ENCODE measurements at regions not wholly inside any gene's neighbourhood (a gene's known extent, or its start where the extent isn't known, plus 50 kb on each side); places are given as distances from the start of the nearest gene placed in this dataset.

DNA sequence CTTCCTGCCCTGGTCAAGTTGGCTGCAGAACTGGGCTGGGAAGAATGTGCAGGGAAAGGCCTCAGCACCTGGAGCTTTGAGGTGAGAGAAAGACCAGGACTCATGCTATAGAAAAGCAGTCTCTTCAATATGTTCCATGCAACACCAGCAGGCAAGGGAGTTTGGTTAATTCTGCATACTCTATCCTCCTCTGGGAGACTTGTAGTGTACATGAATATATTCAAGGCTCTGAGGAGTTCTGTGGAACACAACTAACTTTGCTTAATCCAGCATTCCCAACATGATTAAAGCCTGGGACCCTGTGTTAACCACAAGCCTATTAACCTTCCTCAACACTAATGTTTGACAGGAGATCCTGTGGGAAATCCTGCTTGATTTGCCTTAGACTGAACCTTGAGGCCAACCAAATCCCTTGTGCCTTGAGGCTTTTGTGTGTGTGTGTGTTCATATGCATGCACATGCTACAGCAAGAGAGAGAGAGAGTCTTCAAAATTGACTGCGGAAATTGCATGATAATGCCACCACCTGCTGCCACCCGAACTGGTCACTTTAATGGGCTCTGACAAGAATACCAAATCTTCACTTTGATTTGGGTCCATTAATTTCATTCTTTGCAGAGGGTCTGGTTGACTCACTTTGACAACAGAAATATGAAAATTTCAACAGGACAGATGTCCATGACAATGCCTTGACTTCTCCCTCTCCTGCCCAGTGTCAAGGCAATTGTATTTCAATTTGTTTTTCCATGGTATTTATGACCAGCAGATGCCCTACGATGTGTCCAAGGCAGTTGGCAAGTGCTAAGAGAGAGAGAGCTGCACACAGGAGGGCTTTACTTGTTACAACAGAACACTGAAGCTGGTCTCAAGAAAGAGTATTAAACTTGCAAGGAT lies 238.2 kb upstream of the ZBED5 start:
- no peaks in the 10 kb centered on the region for H3K36me3 ChIP-seq (ENCODE audit: insufficient read depth, low read length)
- TF ChIP-seq EZH2 (IDR thresholded peaks at IDR 0.05; ENCODE audit: insufficient read depth, low read length) (no peak), CTCF (IDR thresholded peaks at IDR 0.05; ENCODE audit: insufficient read depth, low read depth, low read length) (no peak)
- H2AFZ ChIP-seq (ENCODE audit: low read depth, low read length): no peak overlapping the region

GRCh38 chr11:11090495-11090894 lies 232.6 kb upstream of the ZBED5 start:
- Histone ChIP-seq H3K36me3 (ENCODE audit: insufficient read depth, low read length) (no peaks in the 10 kb centered on the region), H3K27ac (ENCODE audit: low read depth, low read length) (no peak overlapping the region), H3K4me1 (ENCODE audit: insufficient read depth, low read length) (no peaks in the 10 kb centered on the region), H3K79me2 (ENCODE audit: insufficient read depth, low read length) (no peaks in the 10 kb centered on the region), H3K9me3 (ENCODE audit: insufficient read depth, low read depth, low read length) (peaks cover 12% of the 10 kb centered on the region), H3K4me2 (ENCODE audit: low read length) (no peak overlapping the region), H3K27me3 (ENCODE audit: insufficient read depth, low read length) (no peaks in the 10 kb centered on the region), H3K9ac (ENCODE audit: low read length) (no peak overlapping the region), H2AFZ (ENCODE audit: low read depth, low read length) (no peak overlapping the region), H3K4me3 (ENCODE audit: insufficient read depth, low read depth, low read length) (no peak overlapping the region), H4K20me1 (ENCODE audit: insufficient read depth, low read length) (no peaks in the 10 kb centered on the region)
- no peak overlapping the region for H3K4me3 Mint-ChIP-seq (ENCODE audit: unreplicated experiment)
- peaks cover 2% of the 10 kb centered on the region for H3K36me3 Mint-ChIP-seq (ENCODE audit: low read depth, unreplicated experiment)
- no peak for FAIRE-seq
- H3K27me3 Mint-ChIP-seq (ENCODE audit: low read depth, unreplicated experiment): peaks cover 11% of the 10 kb centered on the region
- no peak for DNase-seq (ENCODE audit: low read depth)
- TF ChIP-seq CTCF (IDR thresholded peaks at IDR 0.05; ENCODE audit: insufficient read depth, low read depth, low read length) (no peak), EZH2 (IDR thresholded peaks at IDR 0.05; ENCODE audit: insufficient read depth, low read length) (no peak)
- peaks cover 16% of the 10 kb centered on the region for H3K9me3 Mint-ChIP-seq (ENCODE audit: unreplicated experiment)
- H3K27ac Mint-ChIP-seq (ENCODE audit: unreplicated experiment): no peak overlapping the region
- no peaks in the 10 kb centered on the region for H3K4me1 Mint-ChIP-seq (ENCODE audit: low read depth, unreplicated experiment)

More for the DNA sequence above, 238.2 kb upstream of the ZBED5 start:
- H3K9me3 Mint-ChIP-seq (ENCODE audit: unreplicated experiment): peaks cover 16% of the 10 kb centered on the region
- DNase-seq (ENCODE audit: low read depth) (no peak), FAIRE-seq (no peak)
- H3K27ac Mint-ChIP-seq (ENCODE audit: unreplicated experiment): no peak overlapping the region
- H4K20me1 ChIP-seq (ENCODE audit: insufficient read depth, low read length): no peaks in the 10 kb centered on the region
- no peaks in the 10 kb centered on the region for H3K4me1 Mint-ChIP-seq (ENCODE audit: low read depth, unreplicated experiment)
- no peak overlapping the region for H3K4me2 ChIP-seq (ENCODE audit: low read length)
- H3K4me3 ChIP-seq (ENCODE audit: insufficient read depth, low read depth, low read length): no peak overlapping the region
- peaks cover 2% of the 10 kb centered on the region for H3K36me3 Mint-ChIP-seq (ENCODE audit: low read depth, unreplicated experiment)
- H3K4me3 Mint-ChIP-seq (ENCODE audit: unreplicated experiment): no peak overlapping the region
- no peak overlapping the region for H3K27ac ChIP-seq (ENCODE audit: low read depth, low read length)
- H3K27me3 Mint-ChIP-seq (ENCODE audit: low read depth, unreplicated experiment): peaks cover 27% of the 10 kb centered on the region
- H3K27me3 ChIP-seq (ENCODE audit: insufficient read depth, low read length): no peaks in the 10 kb centered on the region
- H3K4me1 ChIP-seq (ENCODE audit: insufficient read depth, low read length): no peaks in the 10 kb centered on the region
- no peak overlapping the region for H3K9ac ChIP-seq (ENCODE audit: low read length)
- H3K9me3 ChIP-seq (ENCODE audit: insufficient read depth, low read depth, low read length): peaks cover 12% of the 10 kb centered on the region
- no peaks in the 10 kb centered on the region for H3K79me2 ChIP-seq (ENCODE audit: insufficient read depth, low read length)

DNA sequence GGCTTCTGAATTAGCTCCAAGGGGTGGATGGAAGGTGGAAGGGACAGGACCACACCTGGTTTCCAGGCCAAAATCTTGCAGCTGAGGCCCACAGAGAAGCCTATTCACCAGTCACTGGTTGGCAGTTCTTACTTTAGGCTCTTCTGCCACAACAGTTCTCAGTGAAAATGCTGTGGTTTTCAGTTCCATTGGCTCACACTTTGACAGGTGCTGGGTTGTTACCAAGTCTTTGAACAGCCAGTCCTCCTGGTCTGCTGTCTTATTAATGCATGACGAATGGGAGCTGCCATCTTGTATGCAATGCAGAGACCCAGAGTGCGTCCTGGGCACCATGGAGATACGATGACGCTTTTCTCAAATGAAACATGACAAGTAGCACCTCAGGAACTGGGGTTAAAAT lies 232.0 kb upstream of the ZBED5 start:
- FAIRE-seq: no peak
- H3K4me2 ChIP-seq (ENCODE audit: low read length): no peak overlapping the region

More for the DNA sequence above, 232.0 kb upstream of the ZBED5 start:
- no peaks in the 10 kb centered on the region for H3K36me3 ChIP-seq (ENCODE audit: insufficient read depth, low read length)
- H3K27ac ChIP-seq (ENCODE audit: low read depth, low read length): no peak overlapping the region
- Mint-ChIP-seq H3K4me1 (ENCODE audit: low read depth, unreplicated experiment) (no peaks in the 10 kb centered on the region), H3K27me3 (ENCODE audit: low read depth, unreplicated experiment) (peaks cover 6% of the 10 kb centered on the region), H3K36me3 (ENCODE audit: low read depth, unreplicated experiment) (peaks cover 2% of the 10 kb centered on the region), H3K27ac (ENCODE audit: unreplicated experiment) (no peak overlapping the region), H3K9me3 (ENCODE audit: unreplicated experiment) (peaks cover 14% of the 10 kb centered on the region), H3K4me3 (ENCODE audit: unreplicated experiment) (no peak overlapping the region)
- no peak overlapping the region for H2AFZ ChIP-seq (ENCODE audit: low read depth, low read length)
- no peaks in the 10 kb centered on the region for H3K4me1 ChIP-seq (ENCODE audit: insufficient read depth, low read length)
- H4K20me1 ChIP-seq (ENCODE audit: insufficient read depth, low read length): no peaks in the 10 kb centered on the region
- H3K79me2 ChIP-seq (ENCODE audit: insufficient read depth, low read length): no peaks in the 10 kb centered on the region
- H3K9me3 ChIP-seq (ENCODE audit: insufficient read depth, low read depth, low read length): peaks cover 6% of the 10 kb centered on the region
- H3K27me3 ChIP-seq (ENCODE audit: insufficient read depth, low read length): no peaks in the 10 kb centered on the region
- TF ChIP-seq CTCF (IDR thresholded peaks at IDR 0.05; ENCODE audit: insufficient read depth, low read depth, low read length) (no peak), EZH2 (IDR thresholded peaks at IDR 0.05; ENCODE audit: insufficient read depth, low read length) (no peak)
- H3K4me3 ChIP-seq (ENCODE audit: insufficient read depth, low read depth, low read length): no peak overlapping the region
- H3K9ac ChIP-seq (ENCODE audit: low read length): no peak overlapping the region
- DNase-seq (ENCODE audit: low read depth): no peak
